ENCODE measurements at regions not wholly inside any gene's neighbourhood (a gene's known extent, or its start where the extent isn't known, plus 50 kb on each side); places are given as distances from the start of the nearest gene placed in this dataset.
"Not testable (repeated sequence)": the region's sequence is repeated elsewhere in the genome, so short reads cannot be mapped to it uniquely, and the experiment has no call there.

DNA sequence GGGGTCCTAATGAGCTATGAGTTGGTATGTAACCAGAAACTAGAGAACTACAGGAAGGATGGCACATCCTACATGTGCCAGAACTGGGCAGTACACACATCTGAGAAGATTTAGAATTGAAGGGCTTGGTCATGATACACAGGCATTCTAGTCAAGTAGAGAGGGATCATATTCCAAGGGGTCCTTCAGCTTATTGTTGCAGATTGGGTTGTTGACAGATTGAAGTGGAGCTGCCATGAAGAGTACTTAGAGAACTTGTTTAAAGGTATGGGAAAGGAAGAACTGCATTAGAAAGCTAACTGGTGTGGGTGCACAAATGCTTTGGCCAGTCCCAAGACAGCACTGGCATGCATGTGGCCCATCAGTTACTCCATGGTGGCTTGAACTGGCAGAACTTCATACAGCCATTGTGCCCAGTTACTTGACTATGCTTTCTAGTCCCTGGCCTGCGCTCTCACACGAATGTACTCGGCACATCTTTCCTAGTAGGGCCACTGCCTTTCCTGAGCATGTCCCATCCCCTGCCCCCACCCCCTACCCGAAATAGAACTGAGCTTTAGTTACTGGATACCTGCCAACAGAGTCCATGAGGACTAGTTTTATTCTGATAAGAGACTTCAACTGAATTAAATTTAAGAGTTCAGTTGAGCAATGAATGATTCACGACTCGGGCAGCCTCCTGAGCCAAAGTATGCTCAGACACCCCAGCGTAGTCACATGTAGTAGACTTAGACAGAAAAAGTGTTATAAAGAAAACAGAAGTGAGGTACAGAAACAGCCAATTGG, 64.0 kb downstream of the CCNG2 start:
- no peak for DNase-seq (ENCODE audit: low read depth)

DNA sequence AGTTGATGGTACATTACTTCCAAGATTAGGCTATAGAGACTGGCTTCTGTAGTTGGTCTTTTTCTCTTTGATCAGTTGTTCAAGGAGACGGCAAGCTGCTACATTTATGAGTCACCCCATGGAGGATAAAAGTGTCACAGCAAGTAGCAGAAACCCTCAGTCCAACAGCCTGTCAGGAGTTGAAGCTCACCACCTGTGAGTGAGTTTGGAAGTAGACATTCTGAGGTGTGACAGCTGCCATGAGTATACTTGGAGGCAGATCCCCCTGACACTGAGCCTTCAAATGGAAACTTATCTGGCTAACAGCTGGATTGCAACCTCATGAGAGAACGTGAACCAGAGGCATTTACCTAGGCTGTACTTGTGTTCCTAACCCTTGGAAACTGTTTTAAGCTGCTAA, 68.0 kb downstream of the CCNG2 start:
- no peak for DNase-seq (ENCODE audit: low read depth)

DNA sequence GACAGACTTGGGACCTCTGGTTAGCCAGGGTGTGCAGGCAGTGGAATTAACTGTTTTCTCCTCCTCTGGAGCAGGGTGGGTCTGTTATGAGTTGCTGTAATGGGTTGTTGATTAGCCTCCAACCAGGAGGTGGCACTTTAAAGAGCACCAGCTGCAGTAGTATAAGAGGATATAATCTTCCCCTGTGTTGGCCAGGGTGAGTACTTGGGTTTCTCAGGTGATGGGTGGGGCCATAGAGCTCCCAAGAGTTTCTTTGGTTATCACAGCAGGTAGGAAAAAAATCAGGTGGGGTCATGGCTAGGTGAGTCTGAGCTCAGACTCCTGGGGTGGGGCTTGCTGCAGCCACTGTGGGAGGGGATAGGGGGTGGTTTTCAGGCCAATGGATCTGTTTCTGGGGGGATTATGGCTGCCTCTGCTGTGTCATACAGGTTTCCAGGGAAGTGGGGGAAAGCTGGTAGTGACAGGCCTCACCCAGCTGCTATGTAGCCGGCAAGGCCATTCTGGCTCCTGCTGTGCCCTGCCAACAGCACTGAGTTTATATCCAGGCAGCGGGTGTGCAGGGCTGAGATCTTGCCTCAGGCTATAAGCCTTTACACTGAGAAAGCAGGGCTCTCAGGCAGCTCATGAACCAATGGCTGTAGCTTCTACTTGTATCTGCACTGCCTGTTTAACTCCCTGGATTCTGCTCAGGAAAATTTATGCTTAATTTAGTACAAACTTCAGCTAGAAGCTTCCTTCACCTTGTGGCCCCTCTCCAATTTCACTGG, 70.1 kb downstream of the CCNG2 start:
- DNase-seq (ENCODE audit: low read depth), result no peak

DNA sequence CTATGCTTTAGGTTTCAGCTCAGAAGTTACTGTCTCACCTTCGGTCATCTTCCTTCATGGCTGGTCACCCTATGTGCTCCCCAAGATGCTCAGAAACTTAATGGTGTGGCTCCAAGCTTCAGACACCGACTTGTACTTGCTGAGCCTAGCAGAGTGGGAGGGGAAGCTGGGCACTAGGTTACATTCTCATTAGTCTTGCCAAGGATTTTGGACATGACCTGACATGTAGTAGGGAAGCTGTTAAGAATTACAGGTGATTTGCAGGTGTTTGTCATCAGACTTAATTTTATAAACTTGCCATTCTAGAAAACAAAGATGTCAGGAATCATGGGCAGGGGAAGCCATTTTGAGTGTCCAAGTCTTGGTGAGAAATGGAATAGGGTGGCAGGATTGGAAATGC, 72.4 kb downstream of the CCNG2 start:
- DNase-seq (ENCODE audit: low read depth), result no peak

DNA sequence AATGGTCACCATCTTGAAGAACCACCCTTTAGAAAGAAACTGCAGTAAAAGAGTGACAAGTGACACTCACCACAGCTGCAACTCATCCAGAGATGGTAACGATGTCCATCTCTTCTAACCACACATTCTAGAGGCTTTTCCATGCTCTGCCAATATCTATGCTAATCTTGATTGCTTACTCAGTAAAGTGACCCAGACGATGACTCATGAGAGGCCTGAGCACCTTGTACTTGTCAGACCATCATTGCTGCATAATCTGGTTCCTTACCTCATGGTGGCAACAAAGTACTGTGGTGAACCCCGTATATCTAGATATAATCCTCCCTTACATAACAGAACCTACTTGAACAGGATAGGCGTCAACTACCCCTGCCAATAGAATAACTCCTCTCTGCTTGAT, 75.6 kb downstream of the CCNG2 start:
- peak; percentile 36 for DNase-seq (ENCODE audit: low read depth)

DNA sequence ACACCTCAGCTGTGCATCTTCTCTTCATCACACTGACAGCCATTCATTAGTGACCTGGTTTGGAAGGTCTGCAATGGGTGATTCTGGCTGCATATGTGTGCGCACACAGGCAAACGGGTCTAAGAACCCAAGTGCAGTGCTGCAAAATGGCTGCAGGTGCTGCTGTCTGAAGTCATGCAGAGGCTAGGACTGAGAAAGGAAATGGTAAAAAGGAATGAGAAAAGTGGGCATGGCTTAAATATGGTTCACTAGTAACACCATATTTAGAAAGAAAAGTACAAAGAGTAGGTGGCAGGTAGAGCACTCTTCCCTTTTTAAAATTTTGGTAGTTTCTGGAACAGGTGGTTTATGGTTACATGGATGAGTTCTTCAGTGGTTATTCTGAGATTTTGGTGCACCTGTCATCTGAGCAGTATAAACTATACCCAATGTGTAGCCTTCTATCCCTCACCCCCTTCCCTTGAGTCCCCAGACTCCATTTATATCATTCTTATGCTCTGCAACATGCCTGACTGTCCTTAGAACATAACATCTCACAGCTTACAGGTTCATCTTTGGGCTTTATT, 78.4 kb downstream of the CCNG2 start:
- no peak for DNase-seq (ENCODE audit: low read depth)

DNA sequence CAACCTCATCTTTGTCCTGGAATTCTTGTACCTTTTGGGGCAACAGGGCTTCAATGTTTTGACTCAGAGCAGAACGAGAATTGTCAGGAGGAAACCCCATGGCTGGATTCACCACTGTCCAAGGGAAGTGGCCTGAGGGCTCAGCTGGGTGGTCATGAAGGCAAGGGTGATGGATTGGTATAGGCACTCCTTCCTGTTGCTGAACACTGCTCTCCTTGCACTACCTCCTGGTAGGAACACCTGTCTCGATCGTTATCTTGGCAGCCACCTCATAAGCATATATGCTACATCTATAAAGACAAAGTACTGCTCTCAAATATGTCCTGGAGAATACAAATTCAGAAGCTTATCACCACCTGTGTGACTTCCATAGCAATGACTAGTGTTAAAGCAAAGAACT, 79.8 kb downstream of the CCNG2 start:
- no peak for DNase-seq (ENCODE audit: low read depth)

DNA sequence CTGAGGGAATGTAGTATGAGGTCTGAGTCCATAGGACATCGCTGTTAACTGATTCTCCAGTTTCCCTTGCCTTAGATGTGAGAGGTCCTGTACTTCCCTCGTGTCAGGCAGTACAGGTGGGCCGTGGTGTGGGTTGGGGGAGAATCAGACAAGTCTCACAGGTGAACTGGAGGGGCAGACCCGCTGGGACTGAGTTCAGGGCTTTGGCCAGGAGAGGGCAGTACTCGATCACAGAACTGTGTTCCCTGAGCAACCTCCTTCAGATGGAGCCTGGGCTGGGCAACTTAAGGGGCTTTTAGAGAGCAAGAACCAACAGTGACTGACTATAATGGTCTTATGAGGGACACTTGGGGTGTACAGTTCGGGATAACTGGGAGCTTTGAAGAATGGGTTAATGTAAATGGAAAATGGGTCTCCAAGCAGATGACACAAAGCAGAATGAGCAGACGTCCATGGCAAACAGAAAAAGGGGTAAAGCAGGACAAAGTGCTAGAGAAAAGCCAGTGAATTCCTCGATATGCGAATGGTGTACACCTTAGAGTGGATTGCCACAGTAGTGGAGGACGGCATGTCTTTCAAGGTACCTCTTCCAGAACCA, 83.6 kb downstream of the CCNG2 start:
- peak; percentile 60 for DNase-seq (ENCODE audit: low read depth)

DNA sequence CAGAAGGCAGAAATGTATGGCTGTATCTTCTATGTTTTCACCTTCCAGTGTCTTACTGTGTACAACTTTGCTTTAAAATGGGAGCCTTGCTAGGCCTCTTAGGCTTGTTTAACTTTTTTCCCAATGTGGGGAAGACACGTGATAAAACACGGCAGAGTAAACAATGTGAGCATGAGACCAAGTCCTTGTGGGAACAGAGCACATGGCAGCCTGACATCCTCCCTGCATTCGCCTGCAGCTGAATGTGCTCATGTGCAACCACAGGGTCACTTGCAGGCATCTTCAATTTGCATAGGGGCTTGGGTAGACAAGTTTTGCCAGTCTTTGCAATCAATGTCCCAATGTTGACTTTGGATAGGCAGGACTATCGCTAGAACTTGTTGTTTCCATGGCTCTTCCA, 91.8 kb downstream of the CCNG2 start:
- no peak for DNase-seq (ENCODE audit: low read depth)

DNA sequence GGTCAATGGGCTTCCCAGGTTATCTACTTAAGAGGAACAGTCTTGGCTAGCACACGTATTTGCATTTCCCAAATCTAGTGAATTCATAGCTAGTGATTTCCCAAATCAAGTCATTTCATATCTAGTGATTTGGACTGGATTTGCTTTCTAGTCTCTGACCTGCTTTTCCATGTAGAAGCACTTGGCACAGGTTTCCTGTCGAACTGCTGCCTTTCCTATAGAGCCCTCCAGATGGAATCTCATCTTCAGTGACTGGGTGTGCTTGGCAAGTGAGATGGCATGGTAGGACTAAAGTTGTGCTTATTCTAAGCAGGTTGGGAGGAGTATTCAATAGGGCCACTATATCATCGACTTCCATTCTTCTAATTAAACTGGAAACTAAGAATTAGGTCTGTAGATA, 94.7 kb downstream of the CCNG2 start:
- no peak for DNase-seq (ENCODE audit: low read depth)

DNA sequence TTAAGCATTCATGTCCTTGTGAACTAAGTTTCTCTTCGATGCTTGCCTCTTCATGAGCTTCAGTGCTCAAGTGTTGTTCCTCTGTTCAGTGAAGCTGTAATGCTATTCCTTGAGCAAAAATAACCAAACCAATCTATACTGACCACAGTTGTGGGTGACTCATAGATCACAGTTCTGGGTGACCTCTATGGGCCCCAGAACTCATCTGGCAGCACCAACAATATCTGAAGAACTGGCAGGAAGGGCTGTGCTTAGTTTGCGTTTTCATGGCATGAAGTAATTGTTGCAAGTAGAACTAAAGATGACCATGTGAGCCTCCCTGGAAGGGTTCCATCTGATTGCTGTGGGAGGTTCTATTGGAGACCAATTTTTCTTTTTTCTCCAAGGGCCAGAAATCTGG, 106.2 kb downstream of the CCNG2 start:
- DNase-seq (ENCODE audit: low read depth), result no peak

DNA sequence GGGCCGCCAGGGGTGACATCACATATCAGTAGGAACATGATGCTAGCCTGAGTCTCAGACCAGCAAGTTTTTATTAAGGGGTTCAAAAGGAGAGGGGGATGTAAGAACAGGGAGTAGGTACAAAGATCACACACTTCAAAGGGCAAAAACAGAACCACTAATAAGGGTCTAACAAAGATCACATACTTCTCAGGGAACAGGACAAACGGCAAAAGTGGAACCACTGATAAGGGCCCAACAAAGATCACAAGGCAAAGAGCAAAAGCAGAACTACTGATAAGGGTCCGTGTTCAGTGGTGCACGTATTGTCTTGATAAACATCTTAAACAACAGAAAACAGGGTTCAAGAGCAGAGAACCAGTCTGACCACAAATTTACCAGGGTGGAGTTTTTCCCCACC, 107.0 kb downstream of the CCNG2 start:
- DNase-seq (ENCODE audit: low read depth), result not testable (repeated sequence)

DNA sequence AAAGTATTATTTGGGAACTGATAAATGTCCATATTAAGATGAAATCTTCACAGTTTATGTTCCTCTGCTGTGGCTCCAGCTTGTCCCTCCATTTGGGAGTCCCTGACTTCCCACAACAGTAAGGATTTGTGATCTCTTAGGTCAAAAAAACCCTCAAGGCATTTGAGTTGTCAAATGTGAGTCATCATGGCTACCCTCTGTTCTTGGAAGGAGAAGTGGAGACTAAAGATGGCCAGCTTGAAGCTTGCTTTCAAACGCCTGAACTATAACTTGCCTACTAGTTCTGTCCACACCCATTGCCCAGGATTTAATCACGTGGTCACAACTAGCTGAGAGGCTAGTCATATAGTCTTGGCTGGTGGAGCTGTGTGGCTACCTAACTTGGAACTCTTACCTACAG, 107.8 kb downstream of the CCNG2 start:
- DNase-seq (ENCODE audit: low read depth), result peak; percentile 46

DNA sequence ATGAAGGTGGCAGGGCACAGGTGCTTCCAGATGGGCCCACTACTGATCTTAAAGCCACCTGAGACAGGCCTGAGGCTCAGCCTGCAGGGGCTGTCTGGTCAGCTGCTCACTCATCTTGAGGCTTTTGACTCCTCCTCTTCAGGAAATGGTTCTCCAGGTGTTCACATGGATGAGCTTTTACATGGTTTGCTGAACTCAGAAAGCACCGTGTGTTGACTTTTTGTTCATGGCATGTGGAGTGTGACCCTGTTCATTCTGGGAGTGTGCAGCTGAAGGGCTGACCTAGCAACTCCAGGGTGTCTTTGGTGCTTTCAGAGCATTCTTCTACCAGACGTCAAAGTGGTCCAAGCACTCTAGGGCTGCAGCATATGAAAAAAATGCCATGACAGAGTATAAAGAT, 111.1 kb downstream of the CCNG2 start:
- DNase-seq (ENCODE audit: low read depth), result no peak

DNA sequence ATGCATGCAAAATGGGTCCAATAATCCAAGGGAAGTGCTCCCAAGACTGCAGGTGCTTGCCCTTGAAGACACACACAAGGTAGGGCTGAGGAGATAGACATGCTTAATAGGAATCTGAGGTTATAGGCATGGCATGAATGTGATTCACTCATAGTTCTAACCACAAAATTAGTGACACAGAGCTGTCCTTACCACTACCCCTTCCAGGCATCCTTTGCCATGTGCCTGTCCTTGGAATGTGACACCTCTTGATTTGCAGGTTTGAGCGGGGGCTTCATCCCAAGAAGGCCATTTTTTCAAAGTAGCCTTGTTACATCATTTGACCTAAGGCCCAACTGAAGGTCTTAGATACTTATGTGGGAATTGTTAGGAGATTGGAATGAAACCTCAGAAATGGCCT, 112.5 kb downstream of the CCNG2 start:
- DNase-seq (ENCODE audit: low read depth), result no peak

DNA sequence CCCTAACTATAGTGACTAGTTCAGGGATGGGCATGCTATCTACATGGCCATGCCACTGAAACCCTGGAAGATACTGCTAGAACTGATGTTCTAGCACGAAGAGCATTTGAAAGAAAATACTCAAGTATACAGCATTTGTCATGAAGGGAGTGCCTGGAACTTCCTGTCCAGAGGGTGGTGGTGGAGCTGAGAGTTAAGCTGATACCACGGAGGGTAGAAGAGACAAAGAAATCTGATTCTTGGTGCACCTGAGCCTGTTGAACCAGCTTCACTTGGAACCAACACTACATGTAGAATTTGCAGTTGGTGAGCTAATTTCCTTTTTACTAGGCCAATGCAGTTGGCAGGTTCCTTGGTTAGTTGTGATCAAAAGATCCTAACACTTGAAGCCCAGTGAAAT, 116.4 kb downstream of the CCNG2 start:
- no peak for DNase-seq (ENCODE audit: low read depth)

DNA sequence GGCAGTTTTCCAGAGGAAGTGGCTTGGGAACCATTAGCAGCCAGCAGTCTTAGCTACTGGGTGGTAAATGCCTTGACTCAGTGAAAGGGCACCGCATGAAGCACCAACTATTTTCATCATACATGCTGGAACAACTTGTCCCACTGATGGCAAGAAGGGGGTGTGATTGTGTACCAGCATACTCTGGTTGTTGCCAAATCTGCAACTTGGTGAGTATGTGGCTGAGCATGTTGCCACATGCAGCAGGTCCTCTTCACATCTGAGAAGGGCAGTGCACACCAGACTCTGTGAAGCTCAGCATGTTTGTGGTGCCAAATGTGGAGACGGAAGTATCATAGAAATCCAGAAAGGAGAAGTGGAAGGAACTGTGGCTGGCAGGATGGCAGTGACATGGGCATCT, 122.1 kb downstream of the CCNG2 start:
- DNase-seq (ENCODE audit: low read depth), result not testable (repeated sequence)

DNA sequence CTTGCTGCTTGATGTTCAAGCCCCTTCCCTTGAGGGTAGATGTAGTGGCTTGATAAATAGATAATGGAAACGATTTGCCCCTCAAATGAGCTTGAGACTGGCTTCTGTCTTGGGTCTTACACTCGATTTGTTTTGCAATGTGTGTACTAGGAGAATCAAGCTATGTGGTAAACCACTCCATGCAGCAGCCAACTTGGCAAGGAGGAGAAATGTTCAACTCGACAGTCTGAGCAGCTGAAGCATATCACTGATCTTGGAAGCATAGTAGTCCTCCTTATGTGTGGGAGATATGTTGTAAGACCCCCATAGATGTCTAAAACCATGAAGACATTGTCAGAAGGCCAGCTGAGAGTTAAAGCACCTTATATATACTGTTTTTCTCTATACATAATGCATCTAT, 125.3 kb downstream of the CCNG2 start:
- no peak for DNase-seq (ENCODE audit: low read depth)

DNA sequence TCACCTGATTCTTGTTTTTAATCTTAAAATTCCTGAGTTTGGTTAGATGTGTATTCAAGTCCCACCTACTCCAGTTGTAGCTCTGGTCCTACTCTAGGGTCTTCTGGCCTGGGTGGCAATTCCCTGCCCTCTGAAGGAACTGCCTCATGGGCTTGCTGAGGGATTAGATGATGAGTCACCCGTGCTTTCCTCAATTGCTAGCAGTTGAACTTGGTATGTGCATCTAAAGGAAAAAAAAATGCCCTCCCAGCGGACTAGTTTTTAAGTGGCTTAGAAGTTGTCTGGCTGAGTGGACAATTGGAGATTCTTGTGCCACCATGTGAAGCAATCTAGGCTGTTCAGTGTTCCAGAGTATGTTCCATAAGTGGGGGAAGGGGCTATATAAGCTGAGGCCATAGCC, 127.0 kb downstream of the CCNG2 start:
- no peak for DNase-seq (ENCODE audit: low read depth)

DNA sequence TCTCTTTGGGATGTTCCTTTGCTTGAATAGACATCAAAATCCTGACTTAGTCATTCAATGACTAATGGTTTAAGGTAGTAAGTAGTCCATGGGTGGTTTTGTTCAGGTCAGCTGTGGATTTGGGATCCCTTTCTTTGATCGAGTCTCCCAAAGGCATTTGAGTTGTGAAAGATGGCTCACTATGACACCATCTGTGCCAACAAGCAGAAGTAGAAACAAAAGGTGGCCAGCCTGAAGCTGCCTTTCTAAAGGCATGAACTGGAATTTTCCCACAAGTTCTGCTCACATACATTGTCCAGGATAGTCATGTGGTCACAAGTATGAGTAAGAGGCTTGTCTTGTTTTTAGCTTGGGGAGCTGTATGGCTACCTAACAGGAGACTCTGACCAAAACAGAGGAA, 129.9 kb downstream of the CCNG2 start:
- DNase-seq (ENCODE audit: low read depth), result no peak

DNA sequence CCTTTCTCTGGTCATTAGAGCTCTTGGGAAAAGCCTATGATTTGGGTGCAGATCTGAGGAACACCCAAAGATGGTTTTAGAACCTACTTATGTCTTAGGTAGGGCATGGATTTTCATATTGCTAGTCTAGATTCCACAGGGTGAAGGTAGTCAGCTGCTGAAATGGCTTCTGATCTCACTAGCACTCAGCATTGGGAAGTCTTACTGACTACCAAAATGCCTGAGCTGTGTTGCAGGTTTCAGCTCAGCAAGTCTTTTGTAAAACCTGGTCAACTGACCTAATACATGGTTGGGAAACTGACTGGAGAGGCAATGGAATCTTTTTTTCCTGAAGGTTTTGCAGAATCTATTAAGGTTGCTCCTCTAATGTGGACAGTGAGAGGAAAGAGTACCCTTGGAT, 136.4 kb downstream of the CCNG2 start:
- DNase-seq (ENCODE audit: low read depth), result no peak

DNA sequence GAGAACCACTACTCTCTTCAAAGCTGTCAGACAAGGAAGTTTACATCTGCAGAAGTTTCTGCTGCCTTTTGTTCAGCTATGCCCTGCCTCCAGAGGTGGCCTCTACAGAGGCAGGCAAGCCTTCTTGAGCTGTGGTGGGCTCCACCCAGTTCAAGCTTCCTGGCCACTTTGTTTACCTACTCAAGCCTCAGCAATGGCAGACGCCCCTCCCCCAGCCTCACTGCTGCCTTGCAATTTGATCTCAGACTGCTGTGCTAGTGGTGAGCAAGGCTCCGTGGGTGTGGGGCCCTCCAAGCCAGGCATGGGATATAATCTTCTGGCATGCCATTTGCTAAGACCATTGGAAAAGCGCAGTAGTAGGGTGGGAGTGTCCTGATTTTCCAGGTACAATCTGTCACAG, 144.0 kb downstream of the CCNG2 start:
- DNase-seq (ENCODE audit: low read depth), result not testable (repeated sequence)

DNA sequence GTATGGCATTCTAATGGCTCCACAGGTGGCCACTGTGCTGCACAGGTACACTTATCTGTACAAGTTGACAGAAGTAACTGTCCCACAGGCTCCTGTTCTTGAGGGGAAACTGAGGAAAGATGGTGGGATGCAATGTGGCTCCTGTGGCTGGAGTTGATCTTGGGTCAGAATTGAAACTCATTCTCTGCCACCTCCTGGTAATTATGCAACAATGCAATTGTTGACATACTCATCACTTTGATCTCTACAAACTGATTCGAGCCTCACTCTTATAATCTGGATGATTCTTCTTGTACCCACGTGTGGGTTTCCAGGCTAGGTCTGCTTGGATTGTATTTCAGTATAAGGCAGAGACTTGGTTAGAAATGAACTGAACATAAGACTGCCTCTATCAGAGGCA, 148.8 kb downstream of the CCNG2 start:
- DNase-seq (ENCODE audit: low read depth), result no peak
